NT2/D1 (cell line): ENCODE measurements at regions not wholly inside any gene's neighbourhood (a gene's known extent, or its start where the extent isn't known, plus 50 kb on each side); places are given as distances from the start of the nearest gene placed in this dataset.

Experiments used
- DNase-seq: peaks from one replicate; pipeline ENCODE4 v3.0.0-alpha.2; 2011; ENCODE audit warnings: low read depth, low spot score
- H3K27me3 ChIP-seq: 2 replicates; pipeline ENCODE4 v1.6.0; 2011; ENCODE audit warnings: mild to moderate bottlenecking; ENCODE audit not compliant: insufficient read length, insufficient read depth
- H3K36me3 ChIP-seq: 2 replicates; pipeline ENCODE4 v1.6.1; 2011; ENCODE audit warnings: mild to moderate bottlenecking, low read length, mixed read lengths; ENCODE audit not compliant: insufficient read depth, insufficient read length
- H3K4me1 ChIP-seq: 2 replicates; pipeline ENCODE4 v1.5.1; 2011; ENCODE audit not compliant: insufficient read depth, insufficient read length
- H3K4me3 ChIP-seq: 2 replicates; pipeline ENCODE4 v1.5.1; 2011; ENCODE audit warnings: low read depth; ENCODE audit not compliant: insufficient read length
- H3K9ac ChIP-seq: 2 replicates; pipeline ENCODE4 v1.6.0; 2011; ENCODE audit warnings: low read depth; ENCODE audit not compliant: insufficient read length
- H3K9me3 ChIP-seq: 2 replicates; pipeline ENCODE4 v1.5.1; 2011; ENCODE audit warnings: mild to moderate bottlenecking, low read length; ENCODE audit not compliant: insufficient read depth
- SUZ12 ChIP-seq: IDR thresholded peaks from 2 replicates; pipeline ENCODE4 v1.6.1; 2011; ENCODE audit not compliant: insufficient read length, insufficient read depth; ENCODE audit errors: extremely low read depth
- YY1 ChIP-seq: IDR thresholded peaks from 2 replicates; pipeline ENCODE4 v1.6.1; 2011; ENCODE audit not compliant: insufficient read length, insufficient read depth
- ZNF274 ChIP-seq: IDR thresholded peaks from 2 replicates; pipeline ENCODE4 v1.6.1; 2011; ENCODE audit warnings: mild to moderate bottlenecking, low read depth, low read length

- H3K27me3 ChIP-seq = peaks cover 80% of the 10 kb centered on the region
- no peak for DNase-seq
Observed at GRCh38 chr1:47710329-47711071, 272.7 kb downstream of the FOXD2 start.

More at GRCh38 chr1:47710329-47711071, 272.7 kb downstream of the FOXD2 start:
- H3K36me3 ChIP-seq = no peaks in the 10 kb centered on the region
- H3K4me1 ChIP-seq = peaks cover 17% of the 10 kb centered on the region
- TF ChIP-seq YY1 (no peak), ZNF274 (no peak), SUZ12 (no peak)
- no peaks in the 10 kb centered on the region for H3K9me3 ChIP-seq
- peak overlapping the region; percentile 54 for H3K4me3 ChIP-seq
- peak overlapping the region; percentile 44 for H3K9ac ChIP-seq
